Smooth muscle cell (in vitro differentiated cells): ENCODE measurements at regions not wholly inside any gene's neighbourhood (a gene's known extent, or its start where the extent isn't known, plus 50 kb on each side); places are given as distances from the start of the nearest gene placed in this dataset.

Experiments
- DNase-seq: peaks from one replicate; lab custom pipeline; 2025; ENCODE audit not compliant: unreplicated experiment; lab: John Stamatoyannopoulos, UW
- H2AFZ ChIP-seq: fragments of 200-600 bp; sonication (generic); 2 replicates; pipeline ENCODE4 v1.6.0; 2016; ENCODE audit warnings: antibody characterized with exemption, low read depth, mild to moderate bottlenecking
- H3F3A ChIP-seq: fragments of 200-600 bp; sonication (generic); 2 replicates; pipeline ENCODE4 v1.6.0; 2017; ENCODE audit warnings: antibody characterized with exemption, low read depth
- H3K27ac ChIP-seq: fragments of 200-600 bp; sonication (generic); 2 replicates; pipeline ENCODE4 v1.5.1; 2016; ENCODE audit warnings: low read depth, mild to moderate bottlenecking
- H3K27me3 ChIP-seq: fragments of 200-600 bp; sonication (generic); 2 replicates; pipeline ENCODE4 v1.6.1; 2016; ENCODE audit warnings: low read depth, mild to moderate bottlenecking
- H3K36me3 ChIP-seq: fragments of 200-600 bp; sonication (generic); 2 replicates; pipeline ENCODE4 v1.5.1; 2016; ENCODE audit warnings: low read depth
- H3K4me1 ChIP-seq: fragments of 200-600 bp; sonication (generic); 2 replicates; pipeline ENCODE4 v1.5.1; 2016; ENCODE audit warnings: low read depth
- H3K4me2 ChIP-seq: fragments of 200-600 bp; sonication (generic); 2 replicates; pipeline ENCODE4 v1.6.0; 2016; ENCODE audit warnings: mild to moderate bottlenecking
- H3K4me3 ChIP-seq: fragments of 200-600 bp; sonication (generic); 2 replicates; pipeline ENCODE4 v1.5.1; 2016; ENCODE audit warnings: mild to moderate bottlenecking
- H3K79me2 ChIP-seq: fragments of 200-600 bp; sonication (generic); 2 replicates; pipeline ENCODE4 v1.6.0; 2016; ENCODE audit warnings: low read depth, mild to moderate bottlenecking
- H3K9ac ChIP-seq: fragments of 200-600 bp; sonication (generic); 2 replicates; pipeline ENCODE4 v1.6.0; 2016; ENCODE audit warnings: low read depth
- H3K9me3 ChIP-seq: fragments of 200-600 bp; sonication (generic); replicated peaks from 2 replicates; pipeline ENCODE4 v1.5.1; 2016; ENCODE audit warnings: low read depth
- H4K20me1 ChIP-seq: fragments of 200-600 bp; sonication (generic); 2 replicates; pipeline ENCODE4 v1.6.0; 2016; ENCODE audit warnings: low read depth
- CTCF ChIP-seq: fragments of 200-600 bp; sonication (generic); IDR thresholded peaks from 2 replicates; pipeline ENCODE4 v1.5.1; 2017; ENCODE audit warnings: borderline replicate concordance, mild to moderate bottlenecking, antibody characterized with exemption; ENCODE audit not compliant: insufficient read depth, poor library complexity, severe bottlenecking
- WGBS: methylation state at CpG from one replicate; pipeline ENCODE4 v1.1.7; 2016; ENCODE audit warnings: low lambda C conversion rate; 5-methylcytosine and 5-hydroxymethylcytosine counted together

DNA sequence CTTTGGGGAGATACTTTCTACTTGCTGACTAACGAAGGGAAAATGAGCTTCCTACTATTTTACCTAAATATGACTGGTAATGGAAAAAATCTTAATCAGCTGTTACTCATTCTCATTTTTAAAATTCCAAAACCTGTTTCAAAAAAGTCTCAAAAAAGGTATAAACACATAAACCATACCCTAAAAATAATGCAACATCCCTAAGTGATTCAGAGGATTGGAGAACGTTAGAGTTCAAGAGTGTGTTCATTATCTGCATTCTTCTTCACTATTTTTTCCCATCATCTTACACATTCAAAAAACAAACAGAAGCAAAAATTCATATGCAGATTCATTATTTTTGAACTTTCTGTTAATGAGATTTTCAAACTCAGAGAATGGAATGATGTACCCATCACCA lies 150.4 kb upstream of the GNAI1 start:
- H3K27ac ChIP-seq, result peak overlapping the region; percentile 87
- peaks cover 17% of the 10 kb centered on the region for H3K4me1 ChIP-seq
- TF ChIP-seq CTCF, result no peak
- no peaks in the 10 kb centered on the region for H4K20me1 ChIP-seq
- H3K36me3 ChIP-seq, result no peaks in the 10 kb centered on the region
- whole genome bisulfite sequencing, result 62% methylated on average over 2 of the region's 2 CpGs
- H3K4me2 ChIP-seq, result no peak overlapping the region
- peaks cover 5% of the 10 kb centered on the region for H3F3A ChIP-seq
- DNase-seq, result no peak
- H3K79me2 ChIP-seq, result no peaks in the 10 kb centered on the region
- no peaks in the 10 kb centered on the region for H3K9me3 ChIP-seq
- H3K9ac ChIP-seq, result no peak overlapping the region
- H3K27me3 ChIP-seq, result no peaks in the 10 kb centered on the region
- no peak overlapping the region for H2AFZ ChIP-seq
- H3K4me3 ChIP-seq, result no peak overlapping the region

GRCh38 chr7:79982141-79982770 lies 152.4 kb upstream of the GNAI1 start:
- no peak overlapping the region for H3K9ac ChIP-seq
- WGBS, result 37% methylated on average over 2 of the region's 2 CpGs
- peak overlapping the region; percentile 76 for H3K4me2 ChIP-seq

GRCh38 chr7:79980376-79980775 lies 154.3 kb upstream of the GNAI1 start:
- Histone ChIP-seq H3F3A (peaks cover 5% of the 10 kb centered on the region), H3K27me3 (no peaks in the 10 kb centered on the region), H3K27ac (peak overlapping the region; percentile 66), H3K9me3 (no peaks in the 10 kb centered on the region), H3K9ac (no peak overlapping the region), H3K4me3 (no peak overlapping the region), H3K4me2 (peak overlapping the region; percentile 67), H3K79me2 (no peaks in the 10 kb centered on the region), H4K20me1 (no peaks in the 10 kb centered on the region), H3K4me1 (peaks cover 21% of the 10 kb centered on the region), H2AFZ (peak overlapping the region; percentile 23), H3K36me3 (no peaks in the 10 kb centered on the region)
- no peak for DNase-seq
- WGBS, result 49% methylated on average over 1 of the region's 1 CpG
- TF ChIP-seq CTCF, result no peak

More at GRCh38 chr7:79982141-79982770, 152.4 kb upstream of the GNAI1 start:
- Histone ChIP-seq H3K79me2 (no peaks in the 10 kb centered on the region), H3K4me3 (no peak overlapping the region), H4K20me1 (no peaks in the 10 kb centered on the region), H3K36me3 (no peaks in the 10 kb centered on the region), H3K27me3 (no peaks in the 10 kb centered on the region), H2AFZ (peak overlapping the region; percentile 28), H3K9me3 (no peaks in the 10 kb centered on the region), H3F3A (peaks cover 5% of the 10 kb centered on the region), H3K4me1 (peaks cover 21% of the 10 kb centered on the region), H3K27ac (peak overlapping the region; percentile 87)
- no peak for DNase-seq
- TF ChIP-seq CTCF, result no peak

- TF ChIP-seq CTCF, result no peak
- H3K4me1 ChIP-seq, result peaks cover 21% of the 10 kb centered on the region
- H3K27ac ChIP-seq, result peak overlapping the region; percentile 66
- no peak overlapping the region for H3K9ac ChIP-seq
- peak overlapping the region; percentile 67 for H3K4me2 ChIP-seq
- no peaks in the 10 kb centered on the region for H3K36me3 ChIP-seq
- H2AFZ ChIP-seq, result peak overlapping the region; percentile 12
- no peaks in the 10 kb centered on the region for H3K9me3 ChIP-seq
- no peak overlapping the region for H3K4me3 ChIP-seq
- H3F3A ChIP-seq, result peaks cover 5% of the 10 kb centered on the region
- H4K20me1 ChIP-seq, result no peaks in the 10 kb centered on the region
- WGBS, result 26% methylated on average over 2 of the region's 2 CpGs
- no peaks in the 10 kb centered on the region for H3K79me2 ChIP-seq
- no peaks in the 10 kb centered on the region for H3K27me3 ChIP-seq
- no peak for DNase-seq
Measured at GRCh38 chr7:79979437-79979836, 155.2 kb upstream of the GNAI1 start.
